ENCODE measurements at regions not wholly inside any gene's neighbourhood (a gene's known extent, or its start where the extent isn't known, plus 50 kb on each side); places are given as distances from the start of the nearest gene placed in this dataset.

- DNase-seq (ENCODE audit: low read depth), result no peak
- TF ChIP-seq, protein P1, sequence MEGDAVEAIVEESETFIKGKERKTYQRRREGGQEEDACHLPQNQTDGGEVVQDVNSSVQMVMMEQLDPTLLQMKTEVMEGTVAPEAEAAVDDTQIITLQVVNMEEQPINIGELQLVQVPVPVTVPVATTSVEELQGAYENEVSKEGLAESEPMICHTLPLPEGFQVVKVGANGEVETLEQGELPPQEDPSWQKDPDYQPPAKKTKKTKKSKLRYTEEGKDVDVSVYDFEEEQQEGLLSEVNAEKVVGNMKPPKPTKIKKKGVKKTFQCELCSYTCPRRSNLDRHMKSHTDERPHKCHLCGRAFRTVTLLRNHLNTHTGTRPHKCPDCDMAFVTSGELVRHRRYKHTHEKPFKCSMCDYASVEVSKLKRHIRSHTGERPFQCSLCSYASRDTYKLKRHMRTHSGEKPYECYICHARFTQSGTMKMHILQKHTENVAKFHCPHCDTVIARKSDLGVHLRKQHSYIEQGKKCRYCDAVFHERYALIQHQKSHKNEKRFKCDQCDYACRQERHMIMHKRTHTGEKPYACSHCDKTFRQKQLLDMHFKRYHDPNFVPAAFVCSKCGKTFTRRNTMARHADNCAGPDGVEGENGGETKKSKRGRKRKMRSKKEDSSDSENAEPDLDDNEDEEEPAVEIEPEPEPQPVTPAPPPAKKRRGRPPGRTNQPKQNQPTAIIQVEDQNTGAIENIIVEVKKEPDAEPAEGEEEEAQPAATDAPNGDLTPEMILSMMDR (conservative IDR thresholded peaks at IDR 0.05; ENCODE audit: low read length), result no peak
- no peak overlapping the region for H3K4me3 ChIP-seq (ENCODE audit: low read length)
These were observed 676.1 kb upstream of the TMEM132C start for GRCh38 chr12:127590868-127591267.

GRCh38 chr12:127592245-127592644 is 674.7 kb upstream of the TMEM132C start:
- TF ChIP-seq, protein P1 (conservative IDR thresholded peaks at IDR 0.05; ENCODE audit: low read length), result no peak
- no peak overlapping the region for H3K4me3 ChIP-seq (ENCODE audit: low read length)
- DNase-seq (ENCODE audit: low read depth), result no peak

DNA sequence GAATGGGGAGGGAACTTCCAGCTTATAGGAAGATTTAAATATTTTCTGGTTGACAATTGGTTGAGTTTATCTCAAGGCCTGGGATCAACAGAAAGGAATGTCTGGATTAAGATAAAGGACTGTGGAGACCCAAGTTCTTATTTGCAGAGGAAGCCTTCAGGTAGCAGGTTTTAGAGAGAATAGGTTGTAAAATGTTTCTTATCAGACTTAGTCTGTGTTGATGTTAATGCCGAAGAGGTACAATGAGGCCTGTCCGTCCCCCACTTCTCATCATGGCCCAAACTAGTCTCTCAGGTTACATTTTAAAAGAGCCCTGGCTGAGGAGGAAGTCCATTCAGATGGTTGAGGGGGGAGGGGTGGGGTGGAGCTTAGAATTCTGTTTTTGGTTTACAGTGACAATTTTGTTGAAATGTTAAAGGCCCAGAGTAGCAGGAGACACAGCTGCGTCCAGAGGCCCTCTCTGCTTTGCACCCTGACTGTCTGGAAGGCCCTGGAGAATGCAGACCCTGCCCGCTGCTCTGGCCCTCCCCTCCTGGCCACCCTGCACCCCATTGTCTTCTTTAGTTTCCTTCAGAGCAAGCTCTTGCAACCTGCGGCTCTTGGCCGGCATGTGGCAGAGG is 672.5 kb upstream of the TMEM132C start:
- no peak for DNase-seq (ENCODE audit: low read depth)
- TF ChIP-seq, protein P1 (conservative IDR thresholded peaks at IDR 0.05; ENCODE audit: low read length), result no peak
- no peak overlapping the region for H3K4me3 ChIP-seq (ENCODE audit: low read length)

DNA sequence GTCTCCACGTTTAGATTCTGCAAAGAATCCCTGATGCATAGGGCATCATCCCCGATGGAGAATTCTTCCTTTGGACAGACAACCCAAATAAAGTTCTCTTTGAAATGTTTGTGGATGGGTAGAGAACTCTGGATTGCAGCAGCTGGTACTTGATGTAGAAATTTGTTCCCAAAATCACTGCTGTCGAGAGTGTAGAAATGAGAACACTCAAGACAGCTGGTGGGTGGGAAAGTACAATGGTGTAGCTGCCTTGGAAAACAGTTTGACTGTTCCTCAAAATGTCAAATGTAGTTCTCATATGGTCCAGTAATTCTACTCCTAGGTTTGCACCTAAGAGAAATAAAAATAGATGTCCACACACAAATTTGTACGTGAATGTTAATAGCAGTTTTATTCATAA is 671.5 kb upstream of the TMEM132C start:
- DNase-seq (ENCODE audit: low read depth), result no peak
- H3K4me3 ChIP-seq (ENCODE audit: low read length), result no peak overlapping the region
- TF ChIP-seq, protein P1 (conservative IDR thresholded peaks at IDR 0.05; ENCODE audit: low read length), result no peak

- H3K4me3 ChIP-seq (ENCODE audit: low read length), result no peak overlapping the region
- TF ChIP-seq, protein P1 (conservative IDR thresholded peaks at IDR 0.05; ENCODE audit: low read length), result no peak
- no peak for DNase-seq (ENCODE audit: low read depth)
These were observed 670.1 kb upstream of the TMEM132C start for GRCh38 chr12:127596891-127597290.

DNA sequence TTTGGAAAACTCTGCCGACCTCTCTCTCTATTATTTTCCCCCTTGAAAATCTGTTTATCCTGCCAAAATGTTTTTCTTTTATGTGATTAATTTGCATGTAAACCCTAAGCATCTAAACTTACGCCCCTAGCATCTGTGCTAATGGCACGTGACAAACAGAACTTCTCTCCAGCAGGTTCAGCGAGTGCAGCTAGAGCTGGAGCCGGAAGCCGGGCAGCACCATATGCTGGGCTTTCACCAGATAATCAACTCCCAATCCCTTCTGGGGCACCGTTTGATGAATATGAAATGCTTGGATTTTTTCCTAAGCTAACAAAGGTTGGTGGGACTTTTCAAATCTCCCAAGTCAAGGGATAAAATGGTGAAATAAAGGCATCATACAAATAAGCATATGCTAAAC is 667.5 kb upstream of the TMEM132C start:
- DNase-seq (ENCODE audit: low read depth), result no peak
- TF ChIP-seq, protein P1 (conservative IDR thresholded peaks at IDR 0.05; ENCODE audit: low read length), result no peak
- no peak overlapping the region for H3K4me3 ChIP-seq (ENCODE audit: low read length)

DNA sequence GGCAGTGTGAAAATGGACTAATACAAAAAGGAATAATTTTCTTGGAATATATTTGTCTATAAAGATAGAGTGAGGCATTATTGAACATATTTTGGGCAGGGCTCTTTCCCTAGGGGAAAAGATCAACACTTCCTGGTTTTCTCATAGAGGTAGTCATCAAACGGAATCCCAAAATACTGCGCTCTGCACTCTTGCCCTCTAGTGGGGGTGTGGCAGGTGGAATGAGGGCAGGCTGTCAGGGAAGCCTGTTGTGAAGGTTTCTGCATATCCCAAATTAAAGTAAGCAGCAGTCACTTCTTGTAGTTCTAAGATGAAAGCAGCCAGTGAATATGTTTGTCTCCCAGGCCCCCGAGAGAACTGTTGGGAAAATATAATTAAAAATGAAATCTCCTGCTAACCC is 666.8 kb upstream of the TMEM132C start:
- TF ChIP-seq, protein P1 (conservative IDR thresholded peaks at IDR 0.05; ENCODE audit: low read length), result no peak
- no peak for DNase-seq (ENCODE audit: low read depth)
- H3K4me3 ChIP-seq (ENCODE audit: low read length), result no peak overlapping the region

All from AG10803 (cell line).